GM12878 (cell line): ENCODE measurements at regions not wholly inside any gene's neighbourhood (a gene's known extent, or its start where the extent isn't known, plus 50 kb on each side); places are given as distances from the start of the nearest gene placed in this dataset.

Source experiments
- ATAC-seq: fragments of 200-7000 bp; cut with Tn5 transposase; 3 replicates; pipeline ENCODE4 v1.9.1; 2020; ENCODE audit warnings: mild to moderate bottlenecking, moderate library complexity
- BruUV-seq: library from RNA; stranded (reverse); fragments of 400-500 nt; replicated peaks from 2 replicates; lab custom pipeline; 2021; lab: Mats Ljungman, UMichigan
- CTCF ChIA-PET: fragments of 300-600 bp; sonication (Branson Sonifier 250); formaldehyde crosslinking; extraction: SDS; loops from one replicate; lab custom pipeline; 2021; ENCODE audit warnings: inconsistent platforms; lab: Yijun Ruan, JAX
- POLR2A ChIA-PET: fragments of 350-600 bp; formaldehyde crosslinking; extraction: SDS; loops from one replicate; lab custom pipeline; 2021; ENCODE audit warnings: inconsistent platforms; lab: Charles Lee
- RAD21 ChIA-PET: fragments of 300-600 bp; sonication (Branson Sonifier 250); formaldehyde crosslinking; loops from one replicate; lab custom pipeline; 2023; ENCODE audit warnings: antibody characterized with exemption; ENCODE audit not compliant: unreplicated experiment; lab: Charles Lee
- SMC1A ChIA-PET: fragments of 300-600 bp; sonication (Branson Sonifier 250); formaldehyde crosslinking; loops from one replicate; lab custom pipeline; 2023; ENCODE audit not compliant: unreplicated experiment, uncharacterized antibody; lab: Charles Lee
- DNase-seq: peaks from one replicate; pipeline ENCODE4 v3.0.0-alpha.2; 2011; ENCODE audit warnings: low read depth, low spot score
- FAIRE-seq: peaks from 3 replicates; lab custom pipeline; 2011; peaks lifted over from hg19 to GRCh38; lab: Jason Lieb, UNC
- H2AFZ ChIP-seq: 2 replicates; pipeline ENCODE4 v1.6.0; 2011; ENCODE audit warnings: low read depth, low read length, control low read depth; ENCODE audit not compliant: control insufficient read depth
- H3K27ac ChIP-seq: 2 replicates; pipeline ENCODE4 v1.5.1; 2011; ENCODE audit warnings: control low read depth; ENCODE audit not compliant: control insufficient read depth, insufficient read depth
- H3K27me3 ChIP-seq, 2 experiments: replicated peaks in 1 of 2; 2 replicates each; pipeline versions ENCODE4 v1.6.0 to v1.6.1; 2011; ENCODE audit warnings: low read length in 1 of 2; ENCODE audit not compliant: control insufficient read depth in 2 of 2, insufficient read depth in 2 of 2
- H3K36me3 ChIP-seq, 2 experiments: 2 replicates each; pipeline ENCODE4 v1.5.1; 2011; ENCODE audit warnings: low read length in 1 of 2; ENCODE audit not compliant: control insufficient read depth in 2 of 2, insufficient read depth in 2 of 2
- H3K4me1 ChIP-seq: 2 replicates; pipeline ENCODE4 v1.6.1; 2011; ENCODE audit warnings: mild to moderate bottlenecking, low read length, moderate library complexity, mixed read lengths; ENCODE audit not compliant: control insufficient read depth, insufficient read depth
- H3K4me2 ChIP-seq: 2 replicates; pipeline ENCODE4 v1.6.0; 2011; ENCODE audit warnings: control low read depth; ENCODE audit not compliant: control insufficient read depth, insufficient read depth
- H3K4me3 ChIP-seq: fragments of 200-600 bp; sonication (generic); 2 replicates; pipeline ENCODE4 v1.5.1; 2016
- H3K79me2 ChIP-seq: 2 replicates; pipeline ENCODE4 v1.6.0; 2011; ENCODE audit warnings: low read length; ENCODE audit not compliant: control insufficient read depth, insufficient read depth
- H3K9ac ChIP-seq: 2 replicates; pipeline ENCODE4 v1.8.0; 2011; ENCODE audit warnings: low read length, control low read depth, mixed read lengths; ENCODE audit not compliant: control insufficient read depth, insufficient read depth
- H3K9me3 ChIP-seq: replicated peaks from 3 replicates; pipeline ENCODE4 v1.5.1; 2011; ENCODE audit warnings: mild to moderate bottlenecking, low read length; ENCODE audit not compliant: control insufficient read depth, insufficient read depth
- H4K20me1 ChIP-seq: 2 replicates; pipeline ENCODE4 v1.6.0; 2011; ENCODE audit not compliant: control insufficient read depth, insufficient read depth
- BCL11A ChIP-seq: IDR thresholded peaks from 2 replicates; pipeline ENCODE4 v1.6.1; 2011; ENCODE audit warnings: low read depth, low read length
- BCLAF1 ChIP-seq: fragments of 450-650 bp; IDR thresholded peaks from 2 replicates; pipeline ENCODE4 v1.6.1; 2017; ENCODE audit warnings: antibody characterized with exemption, mild to moderate bottlenecking, moderate library complexity
- CREM ChIP-seq: IDR thresholded peaks from 2 replicates; pipeline ENCODE4 v1.6.1; 2014; ENCODE audit warnings: antibody characterized with exemption, low read depth
- EED ChIP-seq: sonication (generic); IDR thresholded peaks from 2 replicates; pipeline ENCODE4 v1.6.1; 2016; ENCODE audit warnings: antibody characterized with exemption, low read depth
- FOS ChIP-seq: IDR thresholded peaks from 3 replicates; pipeline ENCODE4 v1.6.1; 2011; ENCODE audit warnings: borderline replicate concordance; ENCODE audit not compliant: insufficient read length; ENCODE audit errors: extremely low read depth
- HDAC6 ChIP-seq: fragments of 200-600 bp; sonication (generic); IDR thresholded peaks from one replicate; pipeline ENCODE4 v1.8.0; 2017; ENCODE audit warnings: antibody characterized with exemption; ENCODE audit not compliant: unreplicated experiment
- NBN ChIP-seq: fragments of 450-650 bp; IDR thresholded peaks from 2 replicates; pipeline ENCODE4 v1.6.1; 2016
- NFYA ChIP-seq: IDR thresholded peaks from 2 replicates; pipeline ENCODE4 v1.6.1; 2011; ENCODE audit warnings: low read depth, mild to moderate bottlenecking, low read length, improper control_type of control experiment, borderline replicate concordance
- POLR2A ChIP-seq: IDR thresholded peaks from 2 replicates; pipeline ENCODE4 v1.6.1; 2011; ENCODE audit warnings: low read depth, mild to moderate bottlenecking, low read length
- RCOR1 ChIP-seq: conservative IDR thresholded peaks from 2 replicates; pipeline ENCODE4 v1.6.1; 2012; ENCODE audit warnings: low read depth, low read length, improper control_type of control experiment
- RELB ChIP-seq: fragments of 450-650 bp; IDR thresholded peaks from 2 replicates; pipeline ENCODE4 v1.6.1; 2017; ENCODE audit warnings: low read depth, mild to moderate bottlenecking, moderate library complexity
- SUZ12 ChIP-seq: fragments of 200-600 bp; sonication (generic); IDR thresholded peaks from one replicate; pipeline ENCODE4 v1.6.1; 2018; ENCODE audit warnings: antibody characterized with exemption, mild to moderate bottlenecking; ENCODE audit not compliant: unreplicated experiment
- USF2 ChIP-seq: IDR thresholded peaks from 2 replicates; pipeline ENCODE4 v1.6.1; 2011; ENCODE audit warnings: low read depth, low read length, improper control_type of control experiment, borderline replicate concordance
- WRNIP1 ChIP-seq: IDR thresholded peaks from 2 replicates; pipeline ENCODE4 v1.6.1; 2011; ENCODE audit warnings: low read depth, low read length, improper control_type of control experiment, borderline replicate concordance
- ZBTB4 ChIP-seq: fragments of 450-650 bp; formaldehyde crosslinking; IDR thresholded peaks from 2 replicates; pipeline ENCODE4 v1.4.0; 2022; ENCODE audit warnings: mild to moderate bottlenecking, moderate library complexity
- ZNF207 ChIP-seq: fragments of 450-650 bp; IDR thresholded peaks from 2 replicates; pipeline ENCODE4 v1.6.1; 2014; ENCODE audit warnings: antibody characterized with exemption, mild to moderate bottlenecking, borderline replicate concordance
- ZNF274 ChIP-seq: IDR thresholded peaks from one replicate; pipeline ENCODE4 v1.8.0; 2011; ENCODE audit not compliant: insufficient read length, insufficient read depth
- ZSCAN29 ChIP-seq: fragments of 450-650 bp; IDR thresholded peaks from 2 replicates; pipeline ENCODE4 v1.6.1; 2017; ENCODE audit warnings: mild to moderate bottlenecking, moderate library complexity
- WGBS: methylation state at CpG from one replicate; pipeline ENCODE4 v1.1.6; 2016; ENCODE audit warnings: low lambda C conversion rate; ENCODE audit not compliant: insufficient replicate concordance, insufficient coverage; ENCODE audit errors: missing lambda C conversion rate; 5-methylcytosine and 5-hydroxymethylcytosine counted together
- in situ Hi-C: fragments of 300-500 bp; cut with MboI; formaldehyde crosslinking; loops from 9 replicates; pipeline ENCODE4 v1.14.3; 2018; ENCODE audit warnings: mixed read lengths
- intact Hi-C: fragments of 100-400 bp; cut with micrococcal nuclease; formaldehyde crosslinking; loops from one replicate; pipeline ENCODE4 v1.14.2; 2022; ENCODE audit not compliant: unreplicated experiment

GRCh38 chr13:90230311-90230710 lies 1117.2 kb upstream of the MIR17HG start:
- ChIA-PET RAD21 (interaction anchor here (0.6 kb wide), 1 partner anchor 35 kb away, joined by 3 read pairs; no protein-coding TSS in a partner anchor), POLR2A (no interaction called here), CTCF (no interaction called here), SMC1A (no interaction called here)
- no peaks in the 10 kb centered on the region for H3K27me3 ChIP-seq
- H2AFZ ChIP-seq = no peak overlapping the region
- no peaks in the 10 kb centered on the region for H3K36me3 ChIP-seq
- no peak overlapping the region for H3K4me3 ChIP-seq
- no peak overlapping the region for H3K9ac ChIP-seq
- no peaks in the 10 kb centered on the region for H3K9me3 ChIP-seq
- no peaks in the 10 kb centered on the region for H3K4me1 ChIP-seq
- no peaks in the 10 kb centered on the region for H4K20me1 ChIP-seq
- no peak overlapping the region for H3K27ac ChIP-seq
- no TSS peak for BruUV-seq
- no peak for ATAC-seq
- no peak for DNase-seq
- in situ Hi-C loops = no loop called here
- intact Hi-C loops = loop anchor here (5.0 kb wide), 1 partner anchor 637 kb away; no protein-coding TSS in a partner anchor
- H3K79me2 ChIP-seq = no peaks in the 10 kb centered on the region
- 29% methylated on average over 17 of the region's 17 CpGs for WGBS
- FAIRE-seq = no peak
- no peak for TF ChIP-seq NFYA
- no peak for TF ChIP-seq BCL11A
- no peak for TF ChIP-seq RCOR1
- TF ChIP-seq ZNF274 = no peak
- no peak for TF ChIP-seq WRNIP1
- no peak for TF ChIP-seq SUZ12
- no peak for TF ChIP-seq HDAC6
- TF ChIP-seq BCLAF1 = no peak
- TF ChIP-seq RELB = no peak
- TF ChIP-seq NBN = no peak
- no peak for TF ChIP-seq CREM
- no peak for TF ChIP-seq ZNF207
- TF ChIP-seq ZSCAN29 = no peak
- no peak for TF ChIP-seq FOS
- TF ChIP-seq USF2 = no peak
- no peak for TF ChIP-seq ZBTB4 (CRISPR knock-in tag)
- no peak for TF ChIP-seq EED
- no peak for TF ChIP-seq POLR2A
- TF ChIP-seq, all 136 proteins: peak for 0
- H3K4me2 ChIP-seq = no peak overlapping the region
